Left forelimb (tissue), 1 donor: ENCODE measurements at regions not wholly inside any gene's neighbourhood (a gene's known extent, or its start where the extent isn't known, plus 50 kb on each side); places are given as distances from the start of the nearest gene placed in this dataset.
A peak's percentile ranks its signal among the peaks of the same experiment; 100 is the strongest.
"Not testable (repeated sequence)": the region's sequence is repeated elsewhere in the genome, so short reads cannot be mapped to it uniquely, and the experiment has no call there.

ENCODE experiments used
- DNase-seq: peaks from one replicate; pipeline ENCODE4 v3.0.0-alpha.2; 2018; ENCODE audit warnings: low spot score

- no peak for DNase-seq
These were observed 210.2 kb downstream of the ARPP21 start for GRCh38 chr3:35849496-35849895.

GRCh38 chr3:35849963-35850362 lies 210.6 kb downstream of the ARPP21 start:
- DNase-seq, result no peak

DNA sequence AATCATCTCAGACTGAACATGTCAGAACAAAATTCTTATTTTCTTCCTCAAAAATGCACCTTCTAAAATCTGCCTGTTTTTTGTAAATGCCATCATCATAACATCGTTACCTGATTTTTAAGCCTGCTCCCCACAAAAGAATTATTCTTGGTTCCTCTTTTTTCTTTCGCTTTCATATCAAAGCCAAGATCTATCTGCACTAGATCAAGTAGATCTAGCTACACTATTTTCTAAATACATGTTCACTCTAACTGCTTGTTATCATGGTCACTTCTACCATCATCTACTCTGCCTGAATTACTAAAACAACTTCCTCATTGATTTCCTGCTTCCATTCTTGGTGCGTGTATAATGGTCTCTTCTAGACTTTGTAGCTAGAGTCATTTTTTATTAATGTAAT lies 217.7 kb downstream of the ARPP21 start:
- no peak for DNase-seq

DNA sequence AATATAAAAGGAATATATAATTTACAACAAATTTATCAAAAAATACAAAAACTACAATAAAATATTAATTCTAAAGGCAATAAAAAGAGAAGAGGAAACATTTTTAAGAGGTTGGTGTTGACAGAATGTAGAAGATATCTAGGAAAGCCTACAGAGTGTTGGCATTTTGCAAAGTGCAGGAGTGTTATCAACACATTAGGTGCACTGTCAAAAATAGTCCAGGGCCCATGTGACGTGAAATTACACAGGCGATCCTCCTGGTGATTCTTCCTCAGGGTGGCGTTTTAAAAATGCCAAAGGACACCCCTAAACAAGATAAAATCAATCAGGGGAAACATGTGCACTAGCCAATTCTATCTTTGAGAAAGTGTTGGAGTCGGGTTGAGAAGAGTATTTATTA lies 222.7 kb downstream of the ARPP21 start:
- no peak for DNase-seq

DNA sequence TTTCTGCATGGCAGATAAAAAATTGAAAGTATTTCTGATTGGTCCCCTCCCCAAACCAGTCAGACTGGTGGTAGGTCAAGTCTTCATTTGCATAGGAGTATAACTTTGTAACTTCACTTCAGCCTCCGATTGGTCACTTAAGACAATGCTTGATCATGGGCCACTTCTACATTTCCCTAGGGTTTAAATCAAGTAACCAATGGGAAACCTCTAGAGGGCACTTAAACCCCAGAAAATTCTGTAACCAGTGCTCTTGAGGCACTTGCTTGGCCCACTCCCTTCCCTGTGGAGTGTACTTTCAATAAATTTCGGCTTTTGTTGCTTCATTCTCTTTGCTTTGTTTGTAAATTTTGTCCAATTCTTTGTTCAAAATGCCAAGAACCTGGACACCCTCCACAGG lies 225.5 kb downstream of the ARPP21 start:
- DNase-seq, result no peak

DNA sequence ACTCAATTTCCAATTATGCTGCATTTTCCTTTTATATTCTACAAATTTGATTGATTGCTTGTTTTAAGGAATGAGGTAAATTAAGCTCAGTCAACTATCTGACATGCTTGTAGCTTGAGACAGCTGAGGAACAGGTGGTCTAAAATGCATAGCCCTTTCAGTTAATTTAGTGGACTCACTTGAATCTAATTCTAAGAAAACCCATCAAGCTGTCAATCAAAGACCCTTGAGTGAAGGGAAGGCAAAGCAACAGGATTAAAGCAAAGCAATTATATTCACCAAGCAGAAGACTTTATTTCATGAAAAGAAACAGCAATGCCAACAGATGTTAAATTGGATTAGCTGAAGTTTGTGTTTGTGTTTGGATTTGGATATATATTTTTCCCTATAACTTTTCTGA lies 228.5 kb downstream of the ARPP21 start:
- DNase-seq, result no peak

GRCh38 chr3:35871009-35871408 lies 231.7 kb downstream of the ARPP21 start:
- no peak for DNase-seq

DNA sequence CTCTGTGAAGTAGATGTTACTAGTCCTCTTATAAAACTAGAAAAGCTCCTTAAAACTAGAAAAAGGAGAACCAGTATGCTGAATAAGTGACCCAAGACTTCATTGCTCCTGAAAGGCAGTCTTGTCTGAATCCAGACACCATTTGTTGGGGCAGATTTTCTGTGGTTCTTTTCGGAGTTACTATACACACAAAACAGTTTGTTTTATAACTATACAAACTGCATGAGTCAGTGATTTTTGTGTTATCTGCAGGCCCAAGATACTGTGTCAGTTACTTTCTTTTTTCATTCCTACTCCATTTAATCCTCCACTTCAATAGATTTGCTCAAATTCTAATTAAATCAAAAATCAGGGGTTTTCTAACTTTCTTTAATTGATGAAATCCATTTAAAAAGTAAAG lies 244.6 kb downstream of the ARPP21 start:
- DNase-seq, result no peak

- no peak for DNase-seq
These were observed 255.4 kb downstream of the ARPP21 start for GRCh38 chr3:35894735-35895134.

DNA sequence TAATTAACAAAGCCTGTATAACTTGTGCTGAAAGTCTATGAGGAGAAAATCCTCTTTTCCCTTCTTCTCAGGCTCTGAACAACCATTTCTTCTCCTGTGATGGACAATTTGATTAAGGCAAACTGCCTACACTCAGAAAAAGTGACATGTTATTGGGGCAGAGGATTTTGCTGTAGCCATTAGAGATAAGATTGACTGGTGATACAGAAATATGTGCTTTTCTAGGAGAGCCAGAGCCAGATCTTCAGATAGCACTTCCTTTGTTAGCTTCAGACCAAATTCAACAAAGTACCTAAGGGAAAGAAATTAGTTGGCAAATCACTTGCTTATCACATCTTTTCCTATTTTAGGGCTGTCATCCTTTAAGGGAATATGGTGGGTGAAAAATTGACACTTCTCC lies 259.9 kb downstream of the ARPP21 start:
- no peak for DNase-seq

DNA sequence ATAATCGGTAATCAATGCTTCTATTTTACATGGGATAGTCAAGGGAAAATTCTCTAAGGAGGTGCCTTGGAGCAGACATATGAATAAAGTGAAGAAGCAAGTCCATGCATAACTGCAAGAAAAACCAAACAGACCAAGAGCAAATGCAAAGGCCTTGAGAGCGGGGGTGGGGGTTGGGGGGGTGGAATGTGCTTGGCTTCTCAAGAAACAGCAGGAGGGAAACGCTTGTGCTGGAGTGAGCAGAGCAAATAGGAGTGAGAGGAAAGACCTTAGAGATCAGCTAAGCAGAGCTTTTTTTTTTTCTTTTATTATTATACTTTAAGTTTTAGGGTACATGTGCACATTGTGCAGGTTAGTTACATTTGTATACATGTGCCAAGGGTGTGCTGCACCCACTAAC lies 260.8 kb downstream of the ARPP21 start:
- DNase-seq, result no peak

DNA sequence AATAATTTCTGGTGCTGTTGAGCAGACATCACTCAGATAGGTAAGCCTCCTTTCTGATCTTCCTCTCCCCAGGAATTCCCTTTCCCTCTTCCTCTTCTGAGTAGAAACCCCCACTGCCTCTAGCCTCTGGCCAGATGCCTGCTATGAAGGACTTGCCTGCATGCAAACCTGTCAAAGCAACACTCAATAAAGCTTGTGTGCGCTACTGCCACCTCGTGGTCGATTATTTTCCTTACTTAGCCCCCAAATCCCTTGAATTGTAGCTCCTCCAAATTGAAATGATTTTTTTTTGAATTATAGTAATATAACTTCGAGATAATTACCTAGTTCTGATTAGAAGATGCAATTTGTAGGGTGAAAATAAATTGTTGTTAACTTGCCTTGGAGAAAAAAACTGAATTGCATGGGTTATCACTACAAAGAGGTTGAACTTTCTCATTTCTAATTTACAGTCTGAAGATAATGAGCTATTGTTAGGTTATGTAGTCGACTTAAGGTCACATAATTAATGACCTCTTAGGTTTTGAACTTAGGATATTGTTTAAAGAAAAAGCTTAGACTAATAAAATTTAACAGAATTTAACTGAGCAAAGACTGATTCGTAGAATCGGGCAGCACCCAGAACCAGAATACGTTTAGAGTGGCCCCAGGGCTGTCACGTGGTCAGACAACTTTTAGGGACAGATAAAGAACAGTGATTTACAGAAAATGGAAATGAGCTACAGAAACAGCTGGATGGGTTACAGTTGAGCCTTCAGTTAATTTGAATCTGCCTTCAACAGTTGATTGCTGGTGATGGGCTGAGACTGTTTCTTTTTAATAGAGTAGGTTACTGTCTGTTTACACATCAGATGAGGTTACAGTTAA lies 269.3 kb downstream of the ARPP21 start:
- peak; percentile 70 for DNase-seq

DNA sequence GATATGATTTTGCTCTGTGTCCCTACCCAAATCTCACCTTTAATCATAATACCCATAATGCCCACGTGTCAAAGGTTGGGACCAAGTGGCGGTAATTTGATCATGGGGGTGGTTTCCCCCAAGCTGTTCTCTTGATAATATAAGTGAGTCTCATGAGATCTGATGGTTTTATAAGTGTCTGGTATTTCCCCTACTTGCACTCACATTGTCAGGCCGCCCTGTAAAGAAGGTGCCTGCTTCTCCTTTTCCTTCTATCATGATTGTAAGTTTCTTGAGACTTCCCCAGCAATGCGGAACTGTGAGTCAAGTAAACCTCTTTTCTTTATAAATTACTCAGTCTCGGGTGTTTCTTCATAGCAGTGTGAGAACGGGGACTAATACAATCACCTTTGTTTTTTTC lies 279.8 kb downstream of the ARPP21 start:
- DNase-seq, result no peak

- no peak for DNase-seq
These were observed 282.4 kb downstream of the ARPP21 start for GRCh38 chr3:35921718-35922117.

DNA sequence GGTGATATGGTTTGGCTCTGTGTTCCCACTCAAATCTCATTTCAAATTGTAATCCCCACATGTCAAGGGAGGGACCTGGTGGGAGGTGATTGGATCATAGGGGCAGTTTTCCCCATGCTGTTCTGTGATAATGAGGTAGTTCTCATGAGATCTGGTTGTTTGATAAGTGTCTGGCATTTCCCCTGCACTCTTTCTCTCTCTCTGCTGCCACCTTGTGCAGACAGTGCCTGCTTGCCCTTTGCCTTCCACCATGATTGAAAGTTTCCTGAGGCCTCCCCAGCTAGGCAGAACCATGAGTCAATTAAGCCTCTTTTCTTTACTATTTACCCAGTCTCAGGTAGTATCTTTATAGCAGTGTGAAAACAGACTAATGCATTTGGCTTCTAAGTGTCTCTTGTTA lies 284.7 kb downstream of the ARPP21 start:
- DNase-seq, result not testable (repeated sequence)

GRCh38 chr3:35927441-35927840 lies 288.1 kb downstream of the ARPP21 start:
- no peak for DNase-seq

- DNase-seq, result no peak
These were observed 289.8 kb downstream of the ARPP21 start for GRCh38 chr3:35929158-35929557.

DNA sequence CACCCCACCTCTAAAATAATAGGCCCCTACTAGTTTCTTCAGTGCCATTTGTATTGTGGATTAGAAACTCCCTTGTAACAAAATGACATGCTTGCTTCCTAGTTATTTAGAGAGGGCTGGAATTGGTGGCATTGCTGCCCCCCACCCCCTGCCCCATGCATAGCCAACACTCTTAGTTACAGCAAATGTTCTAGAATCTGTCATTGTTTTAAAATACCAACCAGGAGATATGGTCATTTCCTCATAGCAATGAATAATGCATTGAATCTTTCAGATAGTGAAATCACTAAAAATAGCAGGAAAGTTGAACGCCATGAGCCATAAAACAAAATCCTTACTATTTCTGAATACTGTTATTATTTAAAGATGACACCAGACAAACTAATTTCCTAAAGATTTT lies 292.5 kb downstream of the ARPP21 start:
- DNase-seq, result no peak

DNA sequence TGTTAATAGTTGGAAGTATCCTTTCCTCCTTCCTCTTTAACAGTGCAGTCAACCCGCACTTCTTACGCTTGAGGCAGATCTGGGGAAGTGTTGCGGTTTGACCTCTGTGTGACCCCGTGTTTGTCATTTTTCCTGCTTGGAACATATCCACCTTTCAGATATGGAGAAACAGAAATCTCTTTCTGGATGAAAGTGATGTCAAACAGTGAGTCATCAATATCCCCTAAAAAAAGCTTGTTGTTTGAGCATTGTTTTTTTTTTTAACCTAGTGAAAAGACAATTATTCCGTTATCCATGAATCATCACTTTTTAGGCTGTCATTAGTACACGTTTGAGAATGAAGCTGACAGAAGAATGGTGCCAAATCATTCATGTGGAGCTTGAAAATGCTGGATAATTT lies 293.7 kb downstream of the ARPP21 start:
- no peak for DNase-seq

- no peak for DNase-seq
These were observed 297.2 kb downstream of the ARPP21 start for GRCh38 chr3:35936571-35936970.

- DNase-seq, result no peak
These were observed 305.8 kb downstream of the ARPP21 start for GRCh38 chr3:35944926-35945710.

GRCh38 chr3:35946121-35946853 lies 307.0 kb downstream of the ARPP21 start:
- no peak for DNase-seq
